Erythroblast (primary cell): ENCODE measurements at regions not wholly inside any gene's neighbourhood (a gene's known extent, or its start where the extent isn't known, plus 50 kb on each side); places are given as distances from the start of the nearest gene placed in this dataset.

ENCODE experiments used
- DNase-seq, 2 experiments: peaks; one replicate each; lab custom pipeline; 2025; lab: John Stamatoyannopoulos, UW
- GATA1 ChIP-seq: IDR thresholded peaks from 2 replicates; pipeline ENCODE4 v1.6.1; 2011; ENCODE audit warnings: low read depth, mild to moderate bottlenecking, control low read depth, low read length, moderate library complexity
- POLR2A ChIP-seq: IDR thresholded peaks from 2 replicates; pipeline ENCODE4 v1.6.1; 2011; ENCODE audit warnings: mild to moderate bottlenecking, low read length

DNA sequence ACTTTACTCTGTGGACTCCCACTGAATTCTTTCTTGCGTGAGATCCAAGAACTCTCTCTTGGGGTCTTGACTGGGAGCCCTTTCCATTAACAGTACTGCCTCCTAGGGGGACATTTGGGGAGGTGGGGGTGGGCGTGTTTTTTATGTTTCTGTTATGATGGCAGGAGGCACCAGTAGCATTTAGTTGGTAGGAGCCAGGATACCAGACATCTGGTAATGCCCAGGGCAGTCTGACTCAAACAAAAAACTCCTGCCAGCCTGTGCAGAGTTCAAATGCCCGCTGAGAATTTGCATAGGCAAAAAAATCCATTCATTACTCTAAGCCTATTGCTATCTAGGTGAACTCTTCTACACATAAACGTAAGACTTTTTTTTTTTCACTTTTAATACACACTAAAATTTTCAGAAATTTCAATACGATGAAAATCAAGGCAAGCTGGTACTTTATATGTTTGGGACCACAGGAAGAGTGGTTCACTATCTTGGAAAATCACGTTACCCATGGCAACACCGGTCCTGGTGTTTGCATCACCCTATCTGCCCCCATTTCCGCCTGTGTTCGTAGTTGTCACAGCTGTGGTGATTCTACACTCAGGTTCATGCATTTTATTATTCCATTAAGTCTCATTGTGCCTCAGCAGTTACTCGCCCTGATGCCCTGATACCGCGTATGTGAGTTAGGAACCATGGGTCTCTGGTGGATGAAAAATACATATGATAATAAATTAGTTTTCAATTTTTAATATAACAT lies 121.1 kb upstream of the XYLT1 start:
- TF ChIP-seq GATA1 (no peak), POLR2A (no peak)
- no peak for DNase-seq

DNA sequence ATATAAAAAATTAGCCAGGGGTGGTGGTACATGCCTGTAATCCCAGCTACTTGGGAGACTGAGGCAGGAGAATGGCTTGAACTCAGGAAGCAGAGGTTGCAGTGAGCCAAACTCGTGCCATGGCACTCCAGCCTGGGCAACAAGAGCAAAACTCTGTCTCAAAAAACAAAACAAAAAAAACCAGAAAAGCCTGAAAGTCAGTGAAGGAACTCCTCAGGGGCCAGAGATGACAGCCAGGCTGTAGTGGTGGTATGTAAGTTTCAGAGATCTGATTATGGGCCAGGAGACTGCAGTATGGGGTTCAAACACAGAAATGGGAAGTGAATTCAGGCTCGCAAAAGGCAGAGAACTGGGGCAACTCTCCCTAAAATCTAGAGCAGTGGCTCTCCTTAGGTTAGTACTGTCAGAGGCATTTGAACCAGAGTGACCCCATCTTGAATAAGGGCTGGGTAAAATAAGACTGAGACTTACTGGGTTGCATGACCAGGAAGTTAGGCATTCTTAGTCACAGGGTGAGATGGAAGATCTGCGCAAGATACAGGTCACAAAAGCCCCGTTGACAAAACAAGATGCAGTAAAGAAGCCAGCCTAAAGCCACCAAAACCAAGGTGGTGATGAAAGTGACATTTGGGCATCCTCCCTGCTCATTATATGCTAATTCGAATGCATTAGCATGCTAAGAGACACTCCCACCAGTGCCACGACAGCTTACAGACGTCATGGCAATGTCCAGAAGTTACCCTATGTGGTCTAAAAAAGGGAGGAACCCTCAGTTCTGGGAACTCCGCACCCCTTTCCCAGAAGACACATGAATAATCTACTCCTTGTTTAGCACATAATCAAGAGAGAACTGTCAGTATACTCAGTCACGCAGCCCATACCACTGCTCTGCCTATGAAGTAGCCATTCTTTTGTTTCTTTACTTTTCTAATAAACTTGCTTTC lies 120.2 kb upstream of the XYLT1 start:
- peak; percentile 32 to 36 for DNase-seq
- TF ChIP-seq GATA1 (no peak), POLR2A (no peak)

DNA sequence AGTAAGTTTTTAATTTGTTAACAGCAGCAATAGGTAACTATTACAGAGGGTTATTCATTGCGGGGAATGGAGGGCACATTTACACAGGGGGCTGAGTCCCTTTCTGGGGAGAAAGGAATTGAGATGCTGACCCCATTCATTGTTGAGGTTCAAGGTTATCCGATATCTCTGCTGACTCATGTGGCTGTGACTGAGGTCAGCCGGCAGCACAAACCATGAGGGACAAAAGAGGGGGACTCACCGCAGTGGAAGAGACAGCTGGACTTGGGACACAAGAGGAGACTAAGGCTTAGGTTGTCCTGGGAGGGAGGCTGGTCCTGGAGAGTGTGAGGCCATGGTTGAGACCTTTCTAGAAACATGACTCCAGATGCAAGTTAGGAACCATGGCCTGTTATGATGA lies 119.1 kb upstream of the XYLT1 start:
- TF ChIP-seq GATA1 (no peak), POLR2A (no peak)
- no peak for DNase-seq

DNA sequence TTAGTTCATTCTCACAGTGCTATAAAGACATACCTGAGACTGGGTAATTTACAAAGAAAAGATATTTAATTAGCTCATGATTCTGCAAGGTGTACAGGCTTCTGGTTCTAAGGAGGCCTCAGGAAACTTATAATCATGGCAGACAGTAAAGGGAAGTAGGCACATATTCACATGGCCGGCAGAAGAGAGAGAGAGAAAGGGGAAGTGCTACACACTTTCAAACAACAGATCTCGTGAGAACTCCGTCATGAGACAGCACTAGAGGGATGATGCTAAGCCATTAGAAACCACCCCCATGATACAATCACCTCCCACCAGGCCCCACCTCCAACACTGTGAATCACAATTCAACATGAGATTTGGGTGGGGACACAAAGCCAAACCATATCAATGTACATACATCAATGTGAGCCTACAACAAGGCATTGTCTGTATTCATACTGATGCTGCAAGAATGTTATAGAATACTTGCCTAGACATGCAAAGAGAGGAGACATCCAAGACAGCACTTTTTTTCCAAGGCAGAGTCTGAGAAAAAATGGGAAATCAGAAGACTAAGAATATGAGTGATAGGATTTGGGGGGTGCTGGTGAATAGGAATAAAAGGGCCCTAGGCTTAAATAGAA lies 114.8 kb upstream of the XYLT1 start:
- TF ChIP-seq POLR2A (no peak), GATA1 (no peak)
- DNase-seq = no peak

DNA sequence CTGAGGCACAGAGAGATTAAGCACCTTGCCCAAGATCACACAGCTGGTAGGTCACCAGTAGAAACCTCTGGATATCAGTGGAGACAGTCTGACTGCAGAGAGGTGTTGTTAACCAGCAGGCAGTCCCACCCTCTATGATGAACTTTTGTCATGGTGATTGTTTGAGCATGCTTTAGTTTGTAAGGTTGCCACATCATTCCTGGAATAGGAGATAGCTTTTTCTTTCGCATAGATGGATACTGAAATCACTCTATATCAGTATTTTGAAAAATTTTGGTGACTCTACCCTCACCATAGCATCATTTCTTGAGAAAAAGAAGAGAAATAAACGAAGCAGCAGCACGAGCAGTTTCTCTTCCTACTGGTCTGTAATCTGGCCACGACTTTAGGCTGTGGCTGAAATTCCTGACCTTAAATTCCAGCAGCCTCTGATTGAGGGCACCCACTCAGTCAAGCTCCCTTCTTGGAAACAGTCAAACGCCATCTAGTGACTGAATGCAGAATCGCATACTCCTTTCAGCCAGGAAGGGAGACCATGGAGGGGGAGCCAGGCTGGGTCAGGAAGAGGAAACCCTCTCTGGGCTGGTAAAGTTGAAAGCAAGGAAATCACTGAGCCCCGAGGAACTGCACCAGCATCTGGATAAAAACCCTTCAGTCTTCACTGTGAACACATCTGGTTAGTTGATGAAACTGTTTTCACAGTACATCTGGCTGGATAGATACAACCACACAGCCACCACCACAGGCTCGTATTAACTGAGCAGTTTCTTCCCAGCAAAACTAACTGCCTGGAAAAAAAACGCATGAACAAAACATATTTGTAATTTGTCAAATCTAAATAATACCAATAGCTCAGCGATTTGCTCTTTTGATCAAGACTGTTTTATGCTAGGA lies 108.5 kb upstream of the XYLT1 start:
- no peak for TF ChIP-seq POLR2A
- no peak for TF ChIP-seq GATA1
- DNase-seq = peak; percentile 23 to 60

DNA sequence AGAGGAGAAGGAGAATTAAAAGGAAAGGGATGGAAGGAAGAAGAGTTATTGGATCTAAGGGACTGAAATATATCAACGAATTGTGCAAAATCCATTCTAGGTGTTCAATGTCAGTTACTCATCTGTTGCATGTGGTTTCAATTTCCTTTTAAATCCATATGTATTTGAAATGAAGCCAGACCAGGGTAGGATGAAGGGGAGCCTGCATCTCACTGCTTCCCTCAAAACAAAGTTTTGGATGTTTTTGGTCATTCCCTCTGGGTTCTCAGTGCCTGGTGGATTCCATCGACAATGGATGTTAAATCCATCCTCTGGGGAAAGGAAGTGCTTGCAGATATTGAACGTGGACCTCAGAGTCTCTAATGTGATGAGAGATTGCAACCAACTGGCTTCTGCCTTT lies 103.5 kb upstream of the XYLT1 start:
- no peak for TF ChIP-seq POLR2A
- TF ChIP-seq GATA1 = no peak
- no peak for DNase-seq

DNA sequence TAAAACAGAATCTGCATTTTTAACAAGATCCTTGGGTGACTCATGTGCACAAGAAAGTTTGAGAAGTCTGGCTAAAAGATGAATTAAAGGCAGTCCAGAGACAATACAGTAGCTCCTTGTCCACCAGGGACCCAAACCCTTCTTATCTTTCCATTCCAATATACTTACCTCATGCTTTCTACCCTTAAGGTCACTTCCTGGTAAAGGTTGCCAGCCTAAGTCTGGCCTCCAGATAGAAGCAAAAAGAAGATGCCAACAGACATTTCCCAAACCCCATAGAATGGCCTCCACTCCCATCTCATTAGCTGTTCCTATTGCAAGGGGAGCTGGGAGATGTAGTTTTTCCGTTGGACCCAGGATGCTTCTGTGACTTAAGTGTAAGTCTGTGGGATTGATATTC lies 101.4 kb upstream of the XYLT1 start:
- DNase-seq = no peak
- no peak for TF ChIP-seq GATA1
- TF ChIP-seq POLR2A = no peak

DNA sequence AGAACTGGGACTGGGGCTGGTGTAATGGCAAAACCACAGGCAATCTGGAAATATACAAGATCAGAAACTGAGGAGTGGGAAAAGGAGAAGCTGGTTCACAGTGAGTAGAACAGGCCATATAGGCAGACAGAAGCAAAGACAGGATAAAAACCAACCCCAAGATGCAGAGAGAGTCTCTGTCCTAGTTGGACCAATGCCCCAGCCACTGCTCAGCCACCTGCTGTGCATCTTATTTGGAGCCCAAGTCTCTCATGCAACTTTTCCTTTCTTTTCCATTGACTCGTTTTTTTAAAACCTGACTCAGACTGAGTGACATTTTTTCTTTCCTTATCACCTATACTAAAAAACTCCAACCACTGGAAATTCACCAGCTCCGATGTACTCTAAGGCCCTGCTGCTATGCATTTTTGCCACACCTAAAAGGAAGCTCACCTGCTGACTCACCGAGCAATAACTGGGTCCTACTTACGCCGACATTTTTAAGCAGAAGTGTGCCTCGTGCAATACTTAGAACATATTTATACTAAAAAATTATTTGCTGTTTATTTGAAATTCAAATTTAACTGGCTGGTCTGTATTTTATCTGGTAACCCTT lies 100.8 kb upstream of the XYLT1 start:
- DNase-seq = no peak
- TF ChIP-seq GATA1 (no peak), POLR2A (no peak)

DNA sequence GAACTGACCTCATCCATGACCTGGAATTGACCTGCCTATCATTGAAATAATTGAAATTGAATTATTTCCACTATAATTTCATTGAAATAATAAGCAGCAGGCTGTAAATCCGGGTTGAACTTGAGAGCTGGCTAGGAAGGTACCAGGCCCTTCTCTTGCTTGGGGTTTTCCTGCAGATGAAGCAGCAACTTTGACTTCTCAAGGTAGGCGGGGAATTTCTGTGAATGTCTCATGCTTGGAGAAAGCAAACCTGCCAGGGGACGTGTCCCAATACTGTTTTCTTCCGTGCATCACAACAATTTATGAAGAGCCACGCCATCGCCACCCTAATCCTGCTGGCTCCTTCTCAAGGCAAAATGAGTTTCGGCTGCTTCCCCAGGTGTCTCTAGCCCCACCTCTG lies 97.5 kb upstream of the XYLT1 start:
- TF ChIP-seq POLR2A (no peak), GATA1 (no peak)
- DNase-seq = no peak

DNA sequence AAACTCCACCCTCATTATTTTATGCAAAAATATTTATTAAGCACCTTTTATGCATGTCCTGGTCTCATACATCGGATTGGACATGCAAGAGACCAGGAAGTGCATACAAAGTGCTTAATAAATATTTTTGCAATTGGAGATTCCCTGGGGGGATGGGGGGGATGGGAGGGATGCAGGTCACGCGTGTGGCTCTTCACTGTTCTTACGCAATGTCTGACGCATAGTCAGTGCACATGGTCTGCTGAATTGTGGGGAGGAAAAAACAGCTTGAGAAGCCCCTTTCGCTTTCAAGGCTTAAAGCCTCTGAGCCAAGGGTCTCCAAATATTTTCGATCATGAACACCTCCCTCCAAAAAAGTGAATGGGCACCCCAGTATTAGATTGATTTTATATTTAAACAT lies 96.7 kb upstream of the XYLT1 start:
- TF ChIP-seq GATA1 (no peak), POLR2A (no peak)
- DNase-seq = no peak

DNA sequence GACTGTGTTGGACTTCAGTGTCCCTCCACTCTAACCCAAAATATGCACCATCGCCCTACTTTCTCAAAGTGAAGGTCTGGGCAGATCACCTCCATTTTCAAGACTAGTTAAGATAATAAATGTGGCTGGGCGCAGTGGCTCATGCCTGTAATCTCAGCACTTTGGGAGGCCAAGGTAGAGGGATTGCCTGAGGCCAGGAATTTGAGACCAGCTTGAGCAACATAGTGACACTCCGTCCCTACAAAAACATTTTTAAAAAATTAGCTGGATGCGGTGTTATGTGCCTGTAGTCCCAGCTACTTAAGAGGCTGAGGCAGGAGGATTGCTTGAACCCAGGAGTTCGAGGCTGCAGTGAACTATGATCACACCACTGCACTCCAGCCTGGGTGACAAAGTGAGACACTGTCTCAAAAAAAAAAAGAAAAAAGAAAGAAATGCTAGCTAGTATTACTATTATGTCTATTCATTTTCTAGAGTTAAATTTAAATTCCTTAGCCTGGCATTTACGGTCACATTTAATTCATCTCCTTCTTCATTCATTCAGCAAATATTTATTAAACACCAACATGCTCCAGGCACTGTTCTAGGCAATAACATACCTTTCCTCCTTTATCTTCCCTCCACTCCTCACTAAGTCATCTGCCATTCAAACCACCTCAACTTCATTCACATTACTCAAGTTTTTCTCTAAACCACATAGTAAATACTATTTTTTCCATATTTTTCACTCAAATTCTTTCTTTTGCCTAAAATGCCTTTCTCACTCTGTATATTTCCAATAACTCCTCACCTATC lies 96.1 kb upstream of the XYLT1 start:
- TF ChIP-seq POLR2A (no peak), GATA1 (no peak)
- no peak for DNase-seq

DNA sequence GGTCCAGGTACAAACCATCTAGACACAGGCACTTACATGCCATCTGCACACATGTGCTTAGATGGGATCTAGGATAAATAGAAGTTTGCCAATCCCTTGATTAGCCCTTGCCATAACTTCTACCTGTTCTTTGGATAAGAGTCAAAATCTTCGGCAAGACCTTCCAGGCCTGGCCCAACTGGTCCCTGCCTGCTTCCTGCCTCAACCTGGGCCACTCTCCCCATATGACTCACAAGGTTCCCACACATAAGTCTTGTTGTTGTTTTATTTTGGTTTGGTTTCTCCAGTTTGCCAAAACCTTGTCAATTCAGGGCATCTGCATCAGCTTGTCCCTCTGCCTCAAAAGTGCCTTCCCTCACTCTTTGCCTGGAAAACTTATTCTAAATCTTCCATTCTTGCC lies 95.3 kb upstream of the XYLT1 start:
- TF ChIP-seq GATA1 = no peak
- no peak for TF ChIP-seq POLR2A
- no peak for DNase-seq

DNA sequence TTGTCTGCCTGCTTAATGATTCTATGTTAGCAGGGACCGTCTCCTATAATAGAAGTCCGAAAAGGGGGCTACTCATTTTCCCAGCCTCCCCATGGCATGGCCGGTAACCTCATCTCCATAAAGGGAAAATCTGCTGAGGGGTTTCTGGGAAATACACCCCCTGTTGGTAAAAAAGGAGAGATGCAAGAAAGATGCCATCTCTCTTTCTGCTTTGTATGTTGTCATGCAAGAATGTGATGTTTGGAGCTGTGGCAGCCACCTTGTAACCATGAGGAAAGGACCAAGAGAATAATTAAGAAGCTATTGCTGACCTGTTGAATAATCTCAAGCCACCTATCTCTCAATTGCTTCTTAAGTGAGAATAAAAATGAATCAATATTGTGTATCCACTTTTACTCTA lies 94.8 kb upstream of the XYLT1 start:
- TF ChIP-seq POLR2A (no peak), GATA1 (no peak)
- no peak for DNase-seq
